GM23248 (cell line): ENCODE measurements at regions not wholly inside any gene's neighbourhood (a gene's known extent, or its start where the extent isn't known, plus 50 kb on each side); places are given as distances from the start of the nearest gene placed in this dataset.

Experiments used
- EZH2 ChIP-seq: fragments of 200-600 bp; sonication (generic); IDR thresholded peaks from 2 replicates; pipeline ENCODE4 v1.6.1; 2018; ENCODE audit warnings: antibody characterized with exemption, mild to moderate bottlenecking; ENCODE audit not compliant: insufficient read depth, poor library complexity, severe bottlenecking
- EZH2phosphoT487 ChIP-seq: fragments of 200-600 bp; sonication (generic); IDR thresholded peaks from 2 replicates; pipeline ENCODE4 v1.6.1; 2018; ENCODE audit warnings: antibody characterized with exemption, moderate library complexity, mild to moderate bottlenecking, low read depth; ENCODE audit not compliant: insufficient read depth

GRCh38 chr6:105650347-105650746, 247.5 kb upstream of the PREP start:
- no peak for TF ChIP-seq EZH2phosphoT487
- TF ChIP-seq EZH2 = no peak
